NCI-H345 (cell line): ENCODE measurements at regions not wholly inside any gene's neighbourhood (a gene's known extent, or its start where the extent isn't known, plus 50 kb on each side); places are given as distances from the start of the nearest gene placed in this dataset.

Experiments
- DNase-seq: peaks from one replicate; lab custom pipeline; 2025; lab: John Stamatoyannopoulos, UW

DNA sequence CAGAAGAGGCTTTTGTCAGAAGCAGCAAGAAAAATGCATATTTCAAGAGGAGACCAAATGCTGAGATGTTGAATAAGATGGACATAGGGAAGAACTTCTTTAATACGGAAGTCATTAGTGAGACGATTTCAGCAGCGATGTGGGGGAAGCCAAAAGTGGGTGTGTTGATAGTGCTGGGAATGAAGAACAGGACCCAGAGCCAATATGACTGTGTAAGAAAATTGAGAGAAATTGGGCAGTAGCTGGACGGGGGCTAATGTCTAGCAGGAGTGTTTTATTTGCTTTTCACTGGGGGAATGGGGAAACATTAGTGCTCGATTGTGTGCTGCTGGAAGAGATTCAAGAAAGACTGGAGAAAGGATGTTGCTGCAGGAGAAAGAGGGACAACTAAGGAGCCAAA lies 788.7 kb upstream of the KLHL29 start:
- no peak for DNase-seq

DNA sequence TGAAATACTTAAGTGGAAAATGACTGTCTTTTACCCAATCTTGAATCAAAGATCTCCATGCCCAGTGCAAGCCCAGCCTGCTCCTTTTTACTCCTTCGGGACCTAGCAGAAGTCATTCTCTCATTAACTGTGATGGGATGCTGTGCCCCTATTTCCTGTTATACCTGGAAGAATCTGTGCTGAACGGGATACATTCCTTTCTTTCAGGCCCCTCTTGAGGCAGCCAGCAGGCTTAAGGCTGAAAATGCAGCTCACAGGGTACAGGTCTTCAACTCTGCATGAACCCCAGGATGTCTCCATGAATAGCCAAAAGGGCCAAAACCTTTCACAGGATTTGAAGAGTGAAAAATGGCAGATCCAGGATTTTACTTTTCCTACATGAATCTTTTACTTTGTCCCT lies 784.8 kb upstream of the KLHL29 start:
- no peak for DNase-seq

- no peak for DNase-seq
Measured at GRCh38 chr2:22600999-22601398, 784.0 kb upstream of the KLHL29 start.

- no peak for DNase-seq
Measured at GRCh38 chr2:22604136-22604535, 780.8 kb upstream of the KLHL29 start.

DNA sequence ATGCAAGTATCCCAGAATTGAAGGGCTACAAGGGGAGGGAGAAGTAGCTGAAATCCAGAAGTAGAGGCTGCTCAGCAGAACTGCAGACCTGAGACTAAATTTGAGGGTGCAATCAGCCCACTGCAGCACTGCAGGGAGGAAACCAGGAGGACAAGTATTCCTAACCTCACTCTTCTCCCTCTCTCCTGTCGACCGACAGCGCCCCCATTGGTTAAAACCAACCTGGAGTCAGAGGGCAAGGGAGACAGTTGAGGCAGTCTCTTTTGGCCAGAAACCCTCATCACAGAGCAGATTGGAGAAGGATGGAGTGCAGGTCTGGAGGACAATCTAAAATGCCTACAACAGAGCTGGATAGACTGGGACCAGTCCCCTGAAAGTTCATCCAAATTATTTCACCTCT lies 768.9 kb upstream of the KLHL29 start:
- DNase-seq: no peak

GRCh38 chr2:22623620-22624019 lies 761.4 kb upstream of the KLHL29 start:
- DNase-seq: no peak

GRCh38 chr2:22626621-22627020 lies 758.4 kb upstream of the KLHL29 start:
- DNase-seq: no peak

DNA sequence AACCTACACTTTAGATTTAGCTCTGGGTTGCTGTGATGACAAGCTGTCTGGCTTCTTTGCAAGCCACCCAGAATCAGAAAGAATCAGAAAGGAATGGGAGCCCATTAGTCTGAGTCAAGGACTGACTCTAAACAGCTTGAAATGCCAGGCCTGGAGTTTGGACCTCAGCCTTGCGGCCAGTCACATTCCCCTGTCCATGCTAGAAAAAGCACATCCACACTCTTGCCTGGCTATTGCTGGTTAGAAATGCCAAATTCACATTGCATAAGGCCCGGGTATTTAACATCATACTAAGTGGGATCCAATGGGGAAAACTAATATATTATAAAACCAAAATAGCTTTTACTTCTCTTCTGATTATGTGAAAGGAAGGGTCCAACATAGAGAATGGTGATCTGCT lies 756.8 kb upstream of the KLHL29 start:
- DNase-seq: no peak

GRCh38 chr2:22628906-22629305 lies 756.1 kb upstream of the KLHL29 start:
- no peak for DNase-seq

GRCh38 chr2:22634167-22634566 lies 750.8 kb upstream of the KLHL29 start:
- no peak for DNase-seq

GRCh38 chr2:22656426-22656825 lies 728.6 kb upstream of the KLHL29 start:
- no peak for DNase-seq

DNA sequence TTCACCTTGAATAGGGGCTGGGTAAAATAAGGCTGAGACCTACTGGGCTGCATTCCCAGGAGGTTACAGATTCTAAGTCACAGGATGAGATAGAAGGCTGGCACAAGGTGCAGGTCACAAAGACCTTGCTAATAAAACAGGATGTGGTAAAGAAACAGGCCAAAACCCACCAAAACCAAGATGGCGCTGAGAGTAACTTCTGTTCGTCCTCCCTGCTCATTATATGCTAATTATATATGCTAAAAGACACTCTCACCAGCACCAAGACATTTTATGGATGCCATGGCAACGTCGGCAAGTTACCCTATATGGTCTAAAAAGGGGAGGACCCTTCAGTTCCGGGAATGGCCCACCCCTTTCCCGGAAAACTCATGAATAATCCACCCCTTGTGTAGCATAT lies 711.5 kb upstream of the KLHL29 start:
- no peak for DNase-seq

DNA sequence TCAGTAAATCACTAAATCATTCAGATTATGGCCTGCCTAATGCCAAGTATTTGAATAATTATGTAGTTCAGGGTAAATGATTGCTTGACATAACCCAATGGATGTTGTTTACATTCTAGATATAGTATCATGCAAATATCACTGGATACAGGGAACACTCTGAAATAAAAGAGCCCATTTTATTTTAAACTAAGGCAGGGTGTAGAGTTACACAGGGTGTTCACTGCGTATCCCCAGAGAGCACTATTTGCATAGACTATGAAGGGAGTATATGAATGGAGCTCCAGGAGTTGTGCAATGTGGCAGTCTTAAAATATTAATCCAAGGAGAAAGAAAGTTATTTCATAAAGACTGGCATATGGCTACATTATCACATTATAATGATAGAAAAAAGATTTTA lies 701.1 kb upstream of the KLHL29 start:
- no peak for DNase-seq

DNA sequence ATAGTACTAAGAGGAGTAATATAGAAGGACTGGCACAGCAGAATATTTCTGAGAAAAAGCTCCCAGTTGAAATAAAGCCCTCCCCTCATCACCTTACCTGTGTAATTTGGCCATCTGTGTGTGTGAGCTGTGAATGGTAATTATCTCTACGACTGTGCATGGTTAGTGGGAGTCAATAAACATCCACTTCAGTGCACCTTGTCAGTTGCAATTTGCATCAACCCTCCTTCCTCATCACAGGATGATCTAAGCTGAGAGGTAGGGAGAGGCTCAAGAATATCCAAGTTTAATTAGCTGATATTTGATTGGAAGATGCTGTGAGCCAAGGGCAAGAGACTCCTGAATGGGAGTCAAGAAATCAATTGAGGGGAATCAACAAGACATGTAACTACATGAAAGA lies 694.9 kb upstream of the KLHL29 start:
- DNase-seq: peak; percentile 22

- DNase-seq: no peak
Measured at GRCh38 chr2:22691666-22692065, 693.3 kb upstream of the KLHL29 start.

DNA sequence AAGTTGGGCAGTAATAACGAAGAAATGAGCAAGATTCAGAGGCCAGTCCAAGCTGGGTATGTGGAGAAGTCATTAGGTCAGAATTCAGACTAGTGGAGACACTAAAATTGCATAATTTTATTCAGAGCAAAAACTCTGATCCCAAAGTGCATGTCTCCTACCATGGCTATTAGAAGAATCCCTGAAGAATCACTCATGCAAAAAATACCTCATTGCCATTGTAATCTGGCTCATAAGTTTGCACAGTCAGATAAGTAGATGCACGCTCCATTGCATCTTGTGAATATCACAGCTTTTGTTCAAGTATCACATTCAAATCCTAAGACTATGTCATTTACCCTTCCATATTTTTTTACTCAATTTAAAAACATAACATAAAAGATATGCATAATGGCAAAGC lies 692.2 kb upstream of the KLHL29 start:
- DNase-seq: peak; percentile 31

GRCh38 chr2:22694300-22694699 lies 690.7 kb upstream of the KLHL29 start:
- no peak for DNase-seq

- DNase-seq: no peak
Measured at GRCh38 chr2:22694856-22695255, 690.1 kb upstream of the KLHL29 start.

- DNase-seq: no peak
Measured at GRCh38 chr2:22697054-22697788, 687.8 kb upstream of the KLHL29 start.

DNA sequence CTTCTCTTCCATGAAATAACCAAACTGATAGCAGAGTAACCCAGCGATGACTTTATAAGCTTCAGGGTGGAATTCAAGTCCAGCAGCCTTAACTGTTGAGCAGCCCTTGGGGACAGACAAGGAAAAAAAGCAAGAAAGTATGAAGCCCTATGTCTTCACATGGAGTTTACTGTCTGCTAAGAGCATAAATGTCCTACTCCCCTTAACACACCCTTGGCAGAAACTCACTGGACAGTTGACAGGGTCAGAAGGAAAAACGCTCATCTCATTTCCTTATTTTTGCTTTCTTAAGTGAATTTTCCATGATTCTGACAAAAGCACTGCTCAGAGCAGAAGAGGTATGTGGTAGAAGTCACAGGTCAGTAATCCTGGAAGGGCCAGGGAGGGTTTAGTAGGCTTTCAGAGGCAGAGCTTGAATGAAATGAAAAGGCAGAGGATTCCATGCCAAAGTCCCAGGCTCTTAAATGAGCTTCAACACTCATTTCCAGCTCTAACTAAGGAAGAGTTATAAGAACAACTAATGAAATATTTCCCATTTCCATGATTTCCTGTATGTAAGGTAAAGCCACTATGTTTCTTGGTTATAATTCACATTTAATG lies 683.3 kb upstream of the KLHL29 start:
- DNase-seq: no peak

DNA sequence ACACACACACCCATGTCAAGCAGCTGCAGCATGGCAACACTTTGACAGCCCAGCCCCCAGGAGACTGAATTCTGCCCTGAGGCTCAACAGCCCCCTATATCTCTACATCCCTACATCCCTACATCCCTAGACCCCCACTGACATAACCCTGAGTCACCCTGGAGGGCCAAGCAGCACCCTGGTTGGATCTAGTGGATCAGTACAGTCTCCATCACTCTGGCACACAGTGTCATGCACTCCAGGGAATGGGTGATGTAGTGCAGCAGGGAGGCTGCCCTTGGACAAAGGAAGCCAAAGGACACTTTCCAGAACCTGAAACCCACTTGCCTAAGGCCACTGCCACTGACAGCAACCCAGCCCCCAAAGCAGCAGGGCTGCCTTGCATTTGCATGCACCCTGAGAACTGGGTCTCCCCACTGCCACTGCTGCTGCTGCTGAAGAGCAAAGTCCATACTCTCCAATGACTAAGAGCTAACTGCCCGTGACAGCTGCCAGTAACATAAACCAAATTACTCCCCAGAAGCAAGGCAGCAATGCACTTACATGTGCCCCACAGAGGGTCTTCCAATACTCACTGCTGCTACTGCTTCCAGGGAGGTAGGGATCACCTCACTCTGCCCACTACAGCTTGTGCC lies 681.6 kb upstream of the KLHL29 start:
- no peak for DNase-seq

DNA sequence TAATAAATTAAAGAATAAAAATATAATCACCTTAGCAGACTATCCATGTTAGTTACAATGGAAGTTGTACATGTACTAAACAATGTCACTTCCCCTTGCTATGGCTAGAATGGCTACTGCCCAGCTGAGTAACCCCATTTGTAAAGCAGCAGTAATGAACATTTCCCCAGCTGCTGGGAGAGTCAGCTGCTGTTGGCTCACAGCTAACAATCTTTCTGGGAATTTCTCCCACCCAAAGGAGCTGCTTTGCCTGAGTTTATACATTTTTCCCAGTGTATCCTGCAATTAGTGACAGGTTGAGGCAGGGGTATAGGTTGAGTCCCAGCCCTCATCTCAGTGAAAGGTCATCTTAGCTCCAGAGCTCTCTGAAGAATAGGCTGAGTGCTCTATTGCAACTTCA lies 665.6 kb upstream of the KLHL29 start:
- DNase-seq: no peak

GRCh38 chr2:22729466-22729865 lies 655.5 kb upstream of the KLHL29 start:
- no peak for DNase-seq
